ENCODE measurements at regions not wholly inside any gene's neighbourhood (a gene's known extent, or its start where the extent isn't known, plus 50 kb on each side); places are given as distances from the start of the nearest gene placed in this dataset.

GRCh38 chr3:102532901-102533300, 98.1 kb downstream of the ZPLD1 start:
- Histone ChIP-seq H3K4me2 (ENCODE audit: insufficient read depth, low read length) (no peak overlapping the region), H2AFZ (ENCODE audit: low read depth, low read length) (no peak overlapping the region), H3K9me3 (ENCODE audit: insufficient read depth, low read length, severe bottlenecking) (no peaks in the 10 kb centered on the region), H3K27me3 (ENCODE audit: insufficient read depth, low read length, poor library complexity) (no peaks in the 10 kb centered on the region), H3K4me1 (ENCODE audit: insufficient read depth, low read length) (no peaks in the 10 kb centered on the region), H3K36me3 (ENCODE audit: insufficient read depth, low read length) (no peaks in the 10 kb centered on the region), H3K9ac (ENCODE audit: low read depth, low read length) (no peak overlapping the region), H3K27ac (ENCODE audit: low read length) (no peak overlapping the region), H3K79me2 (ENCODE audit: insufficient read depth, low read length) (no peaks in the 10 kb centered on the region), H3K4me3 (ENCODE audit: low read depth in 1 of 2, low read length in 2 of 2) (no peak overlapping the region), H4K20me1 (ENCODE audit: insufficient read depth, low read length) (no peaks in the 10 kb centered on the region)
- no peak for TF ChIP-seq EZH2 (IDR thresholded peaks at IDR 0.05; ENCODE audit: borderline replicate concordance, low read depth, low read length, severe bottlenecking)
- TF ChIP-seq CTCF (IDR thresholded peaks at IDR 0.05; ENCODE audit: borderline replicate concordance, extremely low read depth, low read length, poor library complexity, severe bottlenecking), result no peak
- peak; percentile 21 for DNase-seq
- ATAC-seq (ENCODE audit: insufficient read depth, low read depth), result peak; percentile 92

GRCh38 chr3:102533784-102534183, 99.0 kb downstream of the ZPLD1 start:
- no peak for TF ChIP-seq CTCF (IDR thresholded peaks at IDR 0.05; ENCODE audit: borderline replicate concordance, extremely low read depth, low read length, poor library complexity, severe bottlenecking)
- TF ChIP-seq EZH2 (IDR thresholded peaks at IDR 0.05; ENCODE audit: borderline replicate concordance, low read depth, low read length, severe bottlenecking), result no peak
- H3K9me3 ChIP-seq (ENCODE audit: insufficient read depth, low read length, severe bottlenecking), result no peaks in the 10 kb centered on the region

GRCh38 chr3:102536456-102536855, 101.6 kb downstream of the ZPLD1 start:
- no peaks in the 10 kb centered on the region for H3K27me3 ChIP-seq (ENCODE audit: insufficient read depth, low read length, poor library complexity)
- DNase-seq (no peak), ATAC-seq (ENCODE audit: insufficient read depth, low read depth) (peak; percentile 62; the same call in 1 of the 3 replicates)
- H3K36me3 ChIP-seq (ENCODE audit: insufficient read depth, low read length), result no peaks in the 10 kb centered on the region
- H3K27ac ChIP-seq (ENCODE audit: low read length), result no peak overlapping the region
- H3K4me2 ChIP-seq (ENCODE audit: insufficient read depth, low read length), result no peak overlapping the region
- no peaks in the 10 kb centered on the region for H3K9me3 ChIP-seq (ENCODE audit: insufficient read depth, low read length, severe bottlenecking)
- TF ChIP-seq CTCF (IDR thresholded peaks at IDR 0.05; ENCODE audit: borderline replicate concordance, extremely low read depth, low read length, poor library complexity, severe bottlenecking) (peak; percentile 68), EZH2 (IDR thresholded peaks at IDR 0.05; ENCODE audit: borderline replicate concordance, low read depth, low read length, severe bottlenecking) (no peak)
- H3K9ac ChIP-seq (ENCODE audit: low read depth, low read length), result no peak overlapping the region
- H3K79me2 ChIP-seq (ENCODE audit: insufficient read depth, low read length), result no peaks in the 10 kb centered on the region
- H3K4me1 ChIP-seq (ENCODE audit: insufficient read depth, low read length), result no peaks in the 10 kb centered on the region
- H4K20me1 ChIP-seq (ENCODE audit: insufficient read depth, low read length), result no peaks in the 10 kb centered on the region
- H3K4me3 ChIP-seq (ENCODE audit: low read depth in 1 of 2, low read length in 2 of 2), result no peak overlapping the region
- no peak overlapping the region for H2AFZ ChIP-seq (ENCODE audit: low read depth, low read length)

More at GRCh38 chr3:102533784-102534183, 99.0 kb downstream of the ZPLD1 start:
- no peak overlapping the region for H3K27ac ChIP-seq (ENCODE audit: low read length)
- no peaks in the 10 kb centered on the region for H3K27me3 ChIP-seq (ENCODE audit: insufficient read depth, low read length, poor library complexity)
- DNase-seq (no peak), ATAC-seq (ENCODE audit: insufficient read depth, low read depth) (no peak)
- H2AFZ ChIP-seq (ENCODE audit: low read depth, low read length), result no peak overlapping the region
- H3K4me2 ChIP-seq (ENCODE audit: insufficient read depth, low read length), result no peak overlapping the region
- no peak overlapping the region for H3K4me3 ChIP-seq (ENCODE audit: low read depth in 1 of 2, low read length in 2 of 2)
- no peak overlapping the region for H3K9ac ChIP-seq (ENCODE audit: low read depth, low read length)
- H3K36me3 ChIP-seq (ENCODE audit: insufficient read depth, low read length), result no peaks in the 10 kb centered on the region
- H3K79me2 ChIP-seq (ENCODE audit: insufficient read depth, low read length), result no peaks in the 10 kb centered on the region
- no peaks in the 10 kb centered on the region for H3K4me1 ChIP-seq (ENCODE audit: insufficient read depth, low read length)
- H4K20me1 ChIP-seq (ENCODE audit: insufficient read depth, low read length), result no peaks in the 10 kb centered on the region

- Histone ChIP-seq H3K79me2 (ENCODE audit: insufficient read depth, low read length) (no peaks in the 10 kb centered on the region), H2AFZ (ENCODE audit: low read depth, low read length) (no peak overlapping the region), H3K9me3 (ENCODE audit: insufficient read depth, low read length, severe bottlenecking) (no peaks in the 10 kb centered on the region), H4K20me1 (ENCODE audit: insufficient read depth, low read length) (no peaks in the 10 kb centered on the region), H3K27me3 (ENCODE audit: insufficient read depth, low read length, poor library complexity) (no peaks in the 10 kb centered on the region), H3K4me3 (ENCODE audit: low read depth in 1 of 2, low read length in 2 of 2) (no peak overlapping the region), H3K4me1 (ENCODE audit: insufficient read depth, low read length) (no peaks in the 10 kb centered on the region), H3K9ac (ENCODE audit: low read depth, low read length) (no peak overlapping the region), H3K36me3 (ENCODE audit: insufficient read depth, low read length) (no peaks in the 10 kb centered on the region), H3K4me2 (ENCODE audit: insufficient read depth, low read length) (no peak overlapping the region), H3K27ac (ENCODE audit: low read length) (no peak overlapping the region)
- ATAC-seq (ENCODE audit: insufficient read depth, low read depth) (no peak), DNase-seq (no peak)
- TF ChIP-seq CTCF (IDR thresholded peaks at IDR 0.05; ENCODE audit: borderline replicate concordance, extremely low read depth, low read length, poor library complexity, severe bottlenecking), result no peak
- TF ChIP-seq EZH2 (IDR thresholded peaks at IDR 0.05; ENCODE audit: borderline replicate concordance, low read depth, low read length, severe bottlenecking), result no peak
Observed at GRCh38 chr3:102537123-102537522, 102.3 kb downstream of the ZPLD1 start.
